ENCODE measurements at regions not wholly inside any gene's neighbourhood (a gene's known extent, or its start where the extent isn't known, plus 50 kb on each side); places are given as distances from the start of the nearest gene placed in this dataset.

- DNase-seq (no peak), ATAC-seq (no peak)
- H3K4me1 Mint-ChIP-seq = peaks cover 16 to 17% of the 10 kb centered on the region in 2 donors
- peaks cover 10 to 18% of the 10 kb centered on the region in 2 donors for H3K27me3 Mint-ChIP-seq (ENCODE audit: low read depth in 2 of 2)
- no peaks in the 10 kb centered on the region for H3K36me3 ChIP-seq (ENCODE audit: control insufficient read depth, insufficient read depth, low read length)
- no peaks in the 10 kb centered on the region for H3K27me3 ChIP-seq (ENCODE audit: control insufficient read depth, insufficient read depth, low read length)
- intact Hi-C loops (cut with micrococcal nuclease) = no loop called here
- no peak overlapping the region for H3K4me3 ChIP-seq (ENCODE audit: low read length)
- H3K4me3 Mint-ChIP-seq = no peak overlapping the region
- no peak overlapping the region for H3K27ac ChIP-seq (ENCODE audit: low read length)
- H3K36me3 Mint-ChIP-seq = peaks cover 8% of the 10 kb centered on the region
- TF ChIP-seq CTCF (IDR thresholded peaks at IDR 0.05) = no peak
- H3K9me3 ChIP-seq (ENCODE audit: control insufficient read depth, insufficient read depth, low read length) = no peaks in the 10 kb centered on the region
- H3K9me3 Mint-ChIP-seq = peaks cover 0 to 6% of the 10 kb centered on the region in 2 donors
- WGBS (ENCODE audit: insufficient coverage) = 89% methylated on average over 4 of the region's 4 CpGs
- peaks cover 3% of the 10 kb centered on the region for H3K4me1 ChIP-seq (ENCODE audit: control insufficient read depth, insufficient read depth, low read length)
- H3K27ac Mint-ChIP-seq = no peak overlapping the region
These were observed 56.5 kb upstream of the STT3B start for GRCh38 chr3:31476209-31476608.

- intact Hi-C loops (cut with micrococcal nuclease) = no loop called here
- DNase-seq (no peak), ATAC-seq (no peak)
- Mint-ChIP-seq H3K9me3 (peaks cover 0 to 3% of the 10 kb centered on the region in 2 donors), H3K4me3 (no peak overlapping the region), H3K4me1 (no peaks in the 10 kb centered on the region), H3K27ac (no peak overlapping the region), H3K36me3 (peaks cover 8% of the 10 kb centered on the region), H3K27me3 (ENCODE audit: low read depth in 2 of 2) (peaks cover 10 to 18% of the 10 kb centered on the region in 2 donors)
- TF ChIP-seq CTCF (IDR thresholded peaks at IDR 0.05) = no peak
- H3K27ac ChIP-seq (ENCODE audit: low read length) = no peak overlapping the region
- H3K4me1 ChIP-seq (ENCODE audit: control insufficient read depth, insufficient read depth, low read length) = no peaks in the 10 kb centered on the region
- H3K27me3 ChIP-seq (ENCODE audit: control insufficient read depth, insufficient read depth, low read length) = no peaks in the 10 kb centered on the region
- H3K4me3 ChIP-seq (ENCODE audit: low read length) = no peak overlapping the region
- no peaks in the 10 kb centered on the region for H3K36me3 ChIP-seq (ENCODE audit: control insufficient read depth, insufficient read depth, low read length)
- WGBS (ENCODE audit: insufficient coverage) = no CpG with 5 or more reads among the region's 1 CpG
- H3K9me3 ChIP-seq (ENCODE audit: control insufficient read depth, insufficient read depth, low read length) = no peaks in the 10 kb centered on the region
These were observed 53.3 kb upstream of the STT3B start for GRCh38 chr3:31479431-31479830.

GRCh38 chr3:31481697-31482096 is 51.0 kb upstream of the STT3B start:
- intact Hi-C loops (cut with micrococcal nuclease) = no loop called here
- H3K36me3 ChIP-seq (ENCODE audit: control insufficient read depth, insufficient read depth, low read length) = no peaks in the 10 kb centered on the region

More at GRCh38 chr3:31481697-31482096, 51.0 kb upstream of the STT3B start:
- H3K27me3 ChIP-seq (ENCODE audit: control insufficient read depth, insufficient read depth, low read length) = no peaks in the 10 kb centered on the region
- no peak for ATAC-seq
- no peaks in the 10 kb centered on the region for H3K9me3 ChIP-seq (ENCODE audit: control insufficient read depth, insufficient read depth, low read length)
- no peak for DNase-seq
- TF ChIP-seq CTCF (IDR thresholded peaks at IDR 0.05) = no peak
- peaks cover 0 to 3% of the 10 kb centered on the region in 2 donors for H3K9me3 Mint-ChIP-seq
- H3K4me1 Mint-ChIP-seq = no peaks in the 10 kb centered on the region
- no peak overlapping the region for H3K4me3 ChIP-seq (ENCODE audit: low read length)
- no peaks in the 10 kb centered on the region for H3K4me1 ChIP-seq (ENCODE audit: control insufficient read depth, insufficient read depth, low read length)
- 94% methylated on average over 1 of the region's 3 CpGs for WGBS (ENCODE audit: insufficient coverage)
- peaks cover 8 to 18% of the 10 kb centered on the region in 2 donors for H3K27me3 Mint-ChIP-seq (ENCODE audit: low read depth in 2 of 2)
- H3K36me3 Mint-ChIP-seq = peaks cover 8% of the 10 kb centered on the region
- no peak overlapping the region for H3K4me3 Mint-ChIP-seq
- no peak overlapping the region for H3K27ac Mint-ChIP-seq
- H3K27ac ChIP-seq (ENCODE audit: low read length) = no peak overlapping the region
